ENCODE measurements at regions not wholly inside any gene's neighbourhood (a gene's known extent, or its start where the extent isn't known, plus 50 kb on each side); places are given as distances from the start of the nearest gene placed in this dataset.

DNA sequence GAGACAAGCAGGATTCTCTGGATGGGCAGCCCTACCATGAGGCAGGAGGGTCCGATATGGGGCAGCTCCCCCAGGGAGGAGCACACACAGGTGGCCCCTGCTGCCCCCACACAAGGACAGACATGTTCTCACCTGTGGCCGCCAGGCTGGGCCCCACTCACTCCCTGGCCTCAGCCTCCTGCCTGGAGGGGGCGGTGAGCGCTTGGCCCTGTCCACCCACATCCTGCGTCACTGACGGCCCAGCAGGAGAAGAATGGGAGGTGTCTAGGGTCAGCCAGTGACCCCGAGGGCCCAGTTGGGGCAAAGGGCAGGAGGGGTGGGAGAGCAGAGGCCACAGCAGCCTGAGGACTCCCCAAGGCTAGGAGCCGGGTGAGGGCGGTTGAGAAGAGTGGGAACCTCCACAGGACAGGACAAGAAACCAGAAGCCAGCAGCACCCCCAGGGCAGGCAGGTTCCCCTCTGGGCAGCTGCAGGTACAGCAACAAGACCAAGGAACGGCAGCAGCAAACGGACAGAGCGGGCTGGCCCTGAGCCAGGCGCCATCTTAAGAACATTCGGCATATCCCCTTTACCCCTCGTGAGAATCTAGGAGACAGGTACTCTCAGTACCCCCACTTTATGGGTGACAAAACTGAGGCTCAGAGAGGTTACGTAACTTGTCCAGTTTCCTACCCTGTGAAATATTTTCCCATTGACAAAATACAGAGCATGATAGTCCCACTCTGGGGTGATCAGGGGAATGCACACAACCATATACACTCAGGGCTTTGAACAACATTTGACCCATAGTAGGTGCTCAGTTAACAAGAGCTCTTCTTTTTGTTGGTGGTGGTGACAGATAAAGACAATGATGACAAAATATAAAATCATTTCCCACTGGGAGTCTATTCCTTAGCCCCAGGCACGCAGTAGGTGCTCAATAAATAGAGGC is 74.3 kb downstream of the NCOR2 start:
- Histone ChIP-seq H3K9me3 (ENCODE audit: severe bottlenecking) (no peaks in the 10 kb centered on the region), H3K27ac (no peak overlapping the region), H3K36me3 (peaks cover 65% of the 10 kb centered on the region), H3K4me3 (ENCODE audit: low read depth, low read length) (no peak overlapping the region), H3K27me3 (ENCODE audit: insufficient read depth, low read depth, severe bottlenecking) (no peaks in the 10 kb centered on the region)
- no peak for DNase-seq
- TF ChIP-seq, protein P1, sequence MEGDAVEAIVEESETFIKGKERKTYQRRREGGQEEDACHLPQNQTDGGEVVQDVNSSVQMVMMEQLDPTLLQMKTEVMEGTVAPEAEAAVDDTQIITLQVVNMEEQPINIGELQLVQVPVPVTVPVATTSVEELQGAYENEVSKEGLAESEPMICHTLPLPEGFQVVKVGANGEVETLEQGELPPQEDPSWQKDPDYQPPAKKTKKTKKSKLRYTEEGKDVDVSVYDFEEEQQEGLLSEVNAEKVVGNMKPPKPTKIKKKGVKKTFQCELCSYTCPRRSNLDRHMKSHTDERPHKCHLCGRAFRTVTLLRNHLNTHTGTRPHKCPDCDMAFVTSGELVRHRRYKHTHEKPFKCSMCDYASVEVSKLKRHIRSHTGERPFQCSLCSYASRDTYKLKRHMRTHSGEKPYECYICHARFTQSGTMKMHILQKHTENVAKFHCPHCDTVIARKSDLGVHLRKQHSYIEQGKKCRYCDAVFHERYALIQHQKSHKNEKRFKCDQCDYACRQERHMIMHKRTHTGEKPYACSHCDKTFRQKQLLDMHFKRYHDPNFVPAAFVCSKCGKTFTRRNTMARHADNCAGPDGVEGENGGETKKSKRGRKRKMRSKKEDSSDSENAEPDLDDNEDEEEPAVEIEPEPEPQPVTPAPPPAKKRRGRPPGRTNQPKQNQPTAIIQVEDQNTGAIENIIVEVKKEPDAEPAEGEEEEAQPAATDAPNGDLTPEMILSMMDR (IDR thresholded peaks at IDR 0.05; ENCODE audit: low read depth, low read length) = no peak

DNA sequence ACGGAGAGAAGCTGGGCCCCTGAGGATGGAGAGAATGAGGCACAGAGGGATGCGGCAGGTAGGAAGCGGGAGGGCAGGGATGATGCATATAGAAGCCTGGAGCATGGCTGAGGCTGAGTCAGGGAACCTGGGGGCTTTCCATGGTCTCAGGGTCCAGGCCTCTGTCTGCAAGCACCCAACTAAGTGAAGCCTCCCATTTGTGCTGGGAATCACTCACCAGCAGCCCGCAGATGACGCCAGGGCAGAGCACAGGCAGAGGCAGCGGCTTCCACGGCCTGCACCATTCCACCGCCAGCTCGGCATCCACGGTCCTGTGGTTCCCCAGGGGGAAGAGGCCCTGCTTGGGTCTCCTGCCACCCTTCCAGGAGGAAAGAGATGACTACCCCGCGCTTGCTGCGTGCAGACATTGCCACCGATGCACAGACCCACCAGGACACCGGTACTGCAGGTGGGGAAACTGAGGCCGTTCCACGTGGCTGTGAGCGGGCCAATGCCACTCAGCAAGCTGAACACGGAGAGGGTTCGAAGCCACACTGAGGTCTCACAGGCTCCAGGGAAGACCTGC is 75.5 kb downstream of the NCOR2 start:
- DNase-seq = no peak
- TF ChIP-seq, protein P1 (IDR thresholded peaks at IDR 0.05; ENCODE audit: low read depth, low read length) = no peak
- Histone ChIP-seq H3K4me3 (ENCODE audit: low read depth, low read length) (no peak overlapping the region), H3K27ac (no peak overlapping the region), H3K9me3 (ENCODE audit: severe bottlenecking) (no peaks in the 10 kb centered on the region), H3K36me3 (peaks cover 75% of the 10 kb centered on the region), H3K27me3 (ENCODE audit: insufficient read depth, low read depth, severe bottlenecking) (no peaks in the 10 kb centered on the region)

DNA sequence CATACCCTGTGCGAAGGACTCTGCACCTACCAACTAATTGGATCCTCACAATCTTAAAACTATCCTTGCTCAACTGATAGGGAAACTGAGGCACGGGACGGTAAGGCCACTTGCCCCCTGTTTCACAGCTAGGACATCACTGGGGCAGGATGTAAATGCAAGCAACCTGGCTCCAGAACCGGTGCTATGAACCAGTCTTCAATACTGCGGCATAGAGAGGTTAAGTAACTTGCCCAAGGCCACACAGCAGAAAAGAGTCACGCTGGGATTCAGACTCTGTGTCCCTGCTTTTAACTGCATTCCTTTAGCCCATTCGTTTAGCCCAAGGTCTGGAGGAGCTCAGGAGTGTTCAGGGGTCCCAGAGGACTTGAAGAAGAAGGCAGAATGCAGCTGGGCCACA is 76.1 kb downstream of the NCOR2 start:
- H3K27ac ChIP-seq = no peak overlapping the region
- H3K27me3 ChIP-seq (ENCODE audit: insufficient read depth, low read depth, severe bottlenecking) = no peaks in the 10 kb centered on the region
- H3K4me3 ChIP-seq (ENCODE audit: low read depth, low read length) = no peak overlapping the region
- DNase-seq = no peak
- H3K36me3 ChIP-seq = peaks cover 81% of the 10 kb centered on the region
- TF ChIP-seq, protein P1 (IDR thresholded peaks at IDR 0.05; ENCODE audit: low read depth, low read length) = no peak
- no peaks in the 10 kb centered on the region for H3K9me3 ChIP-seq (ENCODE audit: severe bottlenecking)

DNA sequence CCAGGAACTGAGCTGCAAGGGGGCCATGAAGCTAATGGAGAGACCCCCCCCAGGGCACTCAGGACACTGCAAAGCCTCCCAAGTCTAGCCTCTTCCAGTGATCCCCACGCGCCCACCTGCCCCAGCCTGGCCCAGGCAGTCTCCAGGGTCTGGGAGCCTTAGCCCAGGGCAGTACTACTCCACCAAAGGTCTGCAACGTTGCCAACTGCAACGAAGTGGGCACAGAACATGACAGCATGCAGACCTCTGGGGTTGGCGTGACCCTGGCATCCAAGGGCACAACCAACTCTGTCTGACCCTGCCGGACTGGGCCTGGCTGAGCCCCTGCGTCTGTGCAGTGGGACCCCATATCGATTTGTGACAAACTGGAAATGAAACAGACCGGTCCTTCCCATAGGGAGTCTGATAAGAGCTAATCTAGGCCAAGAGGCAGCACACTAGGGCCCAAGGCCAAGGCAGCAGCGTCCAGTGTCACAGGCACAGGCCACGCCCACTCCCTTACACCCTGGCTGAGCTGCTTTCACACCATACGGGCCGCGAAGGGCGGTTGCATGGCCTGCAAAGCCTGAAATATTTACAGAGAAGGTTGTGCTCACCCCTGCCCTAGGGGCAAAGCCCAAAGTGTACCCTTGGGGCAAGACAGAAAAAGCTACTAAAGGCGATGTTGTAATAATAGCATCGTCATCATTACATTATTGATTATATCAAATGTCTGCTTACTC is 76.7 kb downstream of the NCOR2 start:
- no peak for DNase-seq
- Histone ChIP-seq H3K27ac (no peak overlapping the region), H3K9me3 (ENCODE audit: severe bottlenecking) (no peaks in the 10 kb centered on the region), H3K36me3 (peaks cover 86% of the 10 kb centered on the region), H3K4me3 (ENCODE audit: low read depth, low read length) (no peak overlapping the region), H3K27me3 (ENCODE audit: insufficient read depth, low read depth, severe bottlenecking) (no peaks in the 10 kb centered on the region)
- TF ChIP-seq, protein P1 (IDR thresholded peaks at IDR 0.05; ENCODE audit: low read depth, low read length) = no peak

DNA sequence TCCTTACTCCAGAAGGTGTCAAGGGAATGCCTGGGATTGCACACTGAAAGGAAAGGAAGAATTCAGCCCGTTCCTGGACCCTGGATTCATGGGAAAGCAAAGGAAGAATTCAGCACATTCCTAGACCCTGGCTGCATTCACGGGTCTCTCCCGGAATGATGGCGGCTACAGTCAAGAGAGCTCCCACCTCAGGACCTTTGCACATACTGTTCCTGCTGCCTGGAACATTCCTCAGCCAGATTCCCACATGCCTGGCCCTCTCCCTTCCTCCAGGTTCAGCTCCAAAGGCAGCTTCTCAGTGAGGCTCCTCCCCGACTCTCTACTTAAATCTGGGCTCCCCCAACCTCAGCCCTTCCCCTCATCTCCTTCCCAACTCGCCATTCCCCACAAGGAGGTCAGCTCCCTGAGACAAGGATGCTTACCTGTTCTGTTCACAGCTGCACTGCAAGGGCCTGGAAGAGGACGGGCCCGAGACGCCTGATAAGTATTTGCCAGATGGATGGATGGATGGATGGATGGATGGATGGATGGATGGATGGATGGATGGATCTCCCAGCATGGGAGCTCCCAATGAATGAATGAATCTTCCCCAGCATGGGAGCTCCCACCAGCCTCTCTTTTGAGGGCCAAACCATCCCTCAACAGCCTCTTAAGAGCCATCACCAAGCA is 77.4 kb downstream of the NCOR2 start:
- Histone ChIP-seq H3K4me3 (ENCODE audit: low read depth, low read length) (no peak overlapping the region), H3K9me3 (ENCODE audit: severe bottlenecking) (no peaks in the 10 kb centered on the region), H3K27ac (no peak overlapping the region), H3K27me3 (ENCODE audit: insufficient read depth, low read depth, severe bottlenecking) (no peaks in the 10 kb centered on the region), H3K36me3 (peaks cover 89% of the 10 kb centered on the region)
- TF ChIP-seq, protein P1 (IDR thresholded peaks at IDR 0.05; ENCODE audit: low read depth, low read length) = no peak
- DNase-seq = no peak
